SU-DHL-6 (cell line): ENCODE measurements at regions not wholly inside any gene's neighbourhood (a gene's known extent, or its start where the extent isn't known, plus 50 kb on each side); places are given as distances from the start of the nearest gene placed in this dataset.

Source experiments
- H2AFZ ChIP-seq: fragments of 200-600 bp; sonication (generic); 2 replicates; pipeline ENCODE4 v1.6.1; 2014; ENCODE audit warnings: low read depth, mild to moderate bottlenecking, moderate library complexity, mixed read lengths, antibody characterized with exemption, low read length; ENCODE audit not compliant: severe bottlenecking
- H3F3A ChIP-seq: fragments of 200-600 bp; shearing (Covaris generic); 2 replicates; pipeline ENCODE4 v1.6.0; 2016; ENCODE audit warnings: antibody characterized with exemption, mild to moderate bottlenecking; ENCODE audit not compliant: insufficient read depth
- H3K27ac ChIP-seq: fragments of 200-600 bp; sonication (generic); 2 replicates; pipeline ENCODE4 v1.5.1; 2016; ENCODE audit warnings: low read depth, mild to moderate bottlenecking, low read length, moderate library complexity, mixed read lengths
- H3K27me3 ChIP-seq: fragments of 200-600 bp; sonication (generic), shearing (Covaris generic); 2 replicates; pipeline ENCODE4 v1.6.0; 2014; ENCODE audit warnings: mild to moderate bottlenecking, low read length
- H3K36me3 ChIP-seq: fragments of 200-600 bp; sonication (generic); 2 replicates; pipeline ENCODE4 v1.6.1; 2014; ENCODE audit warnings: mild to moderate bottlenecking, low read length, mixed read lengths
- H3K4me2 ChIP-seq: fragments of 300-600, 200-600 bp; shearing (Covaris generic), sonication (generic); 2 replicates; pipeline ENCODE4 v1.6.0; 2014; ENCODE audit warnings: low read length, low read depth, mild to moderate bottlenecking; ENCODE audit not compliant: poor library complexity, severe bottlenecking
- H3K4me3 ChIP-seq: fragments of 200-600 bp; sonication (generic); 2 replicates; pipeline ENCODE4 v1.5.1; 2014; ENCODE audit warnings: antibody characterized with exemption, low read length, mild to moderate bottlenecking, mixed read lengths; ENCODE audit not compliant: insufficient read depth, poor library complexity, severe bottlenecking
- H3K79me2 ChIP-seq: fragments of 200-600 bp; sonication (generic); 2 replicates; pipeline ENCODE4 v1.6.1; 2014; ENCODE audit warnings: mild to moderate bottlenecking, low read length, moderate library complexity; ENCODE audit not compliant: insufficient read depth
- H3K9ac ChIP-seq: fragments of 200-600 bp; sonication (generic); 2 replicates; pipeline ENCODE4 v1.7.0; 2014; ENCODE audit warnings: mild to moderate bottlenecking, low read length
- H3K9me2 ChIP-seq: fragments of 200-600 bp; sonication (generic); replicated peaks from 2 replicates; pipeline ENCODE4 v1.6.1; 2014; ENCODE audit warnings: low read length; ENCODE audit not compliant: insufficient read depth
- H3K9me3 ChIP-seq: fragments of 200-600 bp; sonication (generic); 2 replicates; pipeline ENCODE4 v1.6.1; 2014; ENCODE audit warnings: low read length, mixed read lengths; ENCODE audit not compliant: insufficient read depth
- H4K20me1 ChIP-seq: fragments of 200-600 bp; sonication (generic); 2 replicates; pipeline ENCODE4 v1.6.1; 2014; ENCODE audit warnings: low read depth, mild to moderate bottlenecking, antibody characterized with exemption, low read length, moderate library complexity, mixed read lengths
- EZH2phosphoT487 ChIP-seq: fragments of 200-600 bp; sonication (generic), shearing (Covaris generic); conservative IDR thresholded peaks from 2 replicates; pipeline ENCODE4 v1.6.1; 2018; ENCODE audit warnings: mild to moderate bottlenecking, antibody characterized with exemption, low read length, moderate library complexity, mixed read lengths
- TF ChIP-seq, protein P1 (sequence below): fragments of 200-600 bp; sonication (generic); IDR thresholded peaks from one replicate; pipeline ENCODE4 v1.5.1; 2017; ENCODE audit warnings: antibody characterized with exemption, mild to moderate bottlenecking, low read length, moderate library complexity; ENCODE audit not compliant: insufficient read depth, poor library complexity, severe bottlenecking

- H3K4me3 ChIP-seq = no peak overlapping the region
- H3K4me2 ChIP-seq = no peak overlapping the region
These were observed 268.3 kb downstream of the POM121L12 start for GRCh38 chr7:53303781-53304180.

DNA sequence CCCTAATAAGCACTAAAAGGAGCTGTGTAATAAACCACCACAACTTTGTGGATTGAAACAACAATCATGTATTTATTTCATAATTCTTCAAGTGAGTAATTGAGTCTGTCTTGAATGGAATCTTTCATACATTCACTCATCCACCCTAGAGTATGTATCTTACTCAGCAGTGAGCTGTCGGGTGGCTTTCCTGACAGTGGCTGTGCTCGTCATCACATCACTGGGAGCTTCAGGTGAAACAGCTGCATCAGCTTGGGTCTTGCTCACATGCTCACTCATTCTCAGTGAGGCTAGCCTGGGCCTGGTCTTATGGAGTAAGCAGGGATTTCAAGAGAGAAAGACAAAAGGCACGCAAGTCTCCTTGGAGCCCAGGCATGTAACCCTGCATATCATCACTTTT, 271.4 kb downstream of the POM121L12 start:
- H3K4me2 ChIP-seq = no peak overlapping the region
- H3K36me3 ChIP-seq = no peaks in the 10 kb centered on the region
- no peak for TF ChIP-seq EZH2phosphoT487
- TF ChIP-seq, protein P1, sequence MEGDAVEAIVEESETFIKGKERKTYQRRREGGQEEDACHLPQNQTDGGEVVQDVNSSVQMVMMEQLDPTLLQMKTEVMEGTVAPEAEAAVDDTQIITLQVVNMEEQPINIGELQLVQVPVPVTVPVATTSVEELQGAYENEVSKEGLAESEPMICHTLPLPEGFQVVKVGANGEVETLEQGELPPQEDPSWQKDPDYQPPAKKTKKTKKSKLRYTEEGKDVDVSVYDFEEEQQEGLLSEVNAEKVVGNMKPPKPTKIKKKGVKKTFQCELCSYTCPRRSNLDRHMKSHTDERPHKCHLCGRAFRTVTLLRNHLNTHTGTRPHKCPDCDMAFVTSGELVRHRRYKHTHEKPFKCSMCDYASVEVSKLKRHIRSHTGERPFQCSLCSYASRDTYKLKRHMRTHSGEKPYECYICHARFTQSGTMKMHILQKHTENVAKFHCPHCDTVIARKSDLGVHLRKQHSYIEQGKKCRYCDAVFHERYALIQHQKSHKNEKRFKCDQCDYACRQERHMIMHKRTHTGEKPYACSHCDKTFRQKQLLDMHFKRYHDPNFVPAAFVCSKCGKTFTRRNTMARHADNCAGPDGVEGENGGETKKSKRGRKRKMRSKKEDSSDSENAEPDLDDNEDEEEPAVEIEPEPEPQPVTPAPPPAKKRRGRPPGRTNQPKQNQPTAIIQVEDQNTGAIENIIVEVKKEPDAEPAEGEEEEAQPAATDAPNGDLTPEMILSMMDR = no peak
- no peak overlapping the region for H3K9ac ChIP-seq
- H2AFZ ChIP-seq = no peak overlapping the region
- H3K27me3 ChIP-seq = no peaks in the 10 kb centered on the region
- no peaks in the 10 kb centered on the region for H3F3A ChIP-seq
- no peaks in the 10 kb centered on the region for H3K79me2 ChIP-seq
- H4K20me1 ChIP-seq = no peaks in the 10 kb centered on the region
- no peaks in the 10 kb centered on the region for H3K9me3 ChIP-seq
- H3K4me3 ChIP-seq = no peak overlapping the region
- H3K27ac ChIP-seq = no peak overlapping the region
- H3K9me2 ChIP-seq = no peaks in the 10 kb centered on the region

More at GRCh38 chr7:53303781-53304180, 268.3 kb downstream of the POM121L12 start:
- H3K9ac ChIP-seq = no peak overlapping the region
- no peaks in the 10 kb centered on the region for H3K9me3 ChIP-seq
- no peaks in the 10 kb centered on the region for H3K79me2 ChIP-seq
- no peak overlapping the region for H3K27ac ChIP-seq
- H4K20me1 ChIP-seq = no peaks in the 10 kb centered on the region
- no peaks in the 10 kb centered on the region for H3F3A ChIP-seq
- no peaks in the 10 kb centered on the region for H3K9me2 ChIP-seq
- no peaks in the 10 kb centered on the region for H3K36me3 ChIP-seq
- H3K27me3 ChIP-seq = no peaks in the 10 kb centered on the region
- TF ChIP-seq EZH2phosphoT487 = no peak
- TF ChIP-seq, protein P1 = no peak
- no peak overlapping the region for H2AFZ ChIP-seq

- H3K4me3 ChIP-seq = no peak overlapping the region
- H3K27ac ChIP-seq = no peak overlapping the region
- no peaks in the 10 kb centered on the region for H3K27me3 ChIP-seq
- H3K79me2 ChIP-seq = no peaks in the 10 kb centered on the region
- no peaks in the 10 kb centered on the region for H3F3A ChIP-seq
- no peak for TF ChIP-seq EZH2phosphoT487
- TF ChIP-seq, protein P1 = no peak
- no peak overlapping the region for H3K4me2 ChIP-seq
- H3K36me3 ChIP-seq = no peaks in the 10 kb centered on the region
- H3K9me2 ChIP-seq = no peaks in the 10 kb centered on the region
- H3K9me3 ChIP-seq = no peaks in the 10 kb centered on the region
- no peaks in the 10 kb centered on the region for H4K20me1 ChIP-seq
- no peak overlapping the region for H3K9ac ChIP-seq
- no peak overlapping the region for H2AFZ ChIP-seq
These were observed 275.8 kb downstream of the POM121L12 start for GRCh38 chr7:53311205-53311604.
